ENCODE measurements at regions not wholly inside any gene's neighbourhood (a gene's known extent, or its start where the extent isn't known, plus 50 kb on each side); places are given as distances from the start of the nearest gene placed in this dataset.

- H3K4me1 Mint-ChIP-seq (ENCODE audit: unreplicated experiment): peaks cover 24% of the 10 kb centered on the region
- no peak for DNase-seq (ENCODE audit: extremely low spot score, unreplicated experiment)
- no peaks in the 10 kb centered on the region for H3K9me3 Mint-ChIP-seq
- H3K27me3 Mint-ChIP-seq: peaks cover 59% of the 10 kb centered on the region
- H3K4me3 Mint-ChIP-seq: peak overlapping the region; percentile 67
- no peak overlapping the region for H3K27ac Mint-ChIP-seq
- TF ChIP-seq CTCF (conservative IDR thresholded peaks at IDR 0.05): no peak
- H3K36me3 Mint-ChIP-seq: no peaks in the 10 kb centered on the region
These were observed 119.9 kb upstream of the TEX51 start for GRCh38 chr2:126778561-126779501.

GRCh38 chr2:126781206-126781605, 117.5 kb upstream of the TEX51 start:
- Mint-ChIP-seq H3K27me3 (peaks cover 46% of the 10 kb centered on the region), H3K9me3 (no peaks in the 10 kb centered on the region)
- no peak for DNase-seq (ENCODE audit: extremely low spot score, unreplicated experiment)

GRCh38 chr2:126781806-126782205, 116.9 kb upstream of the TEX51 start:
- peaks cover 46% of the 10 kb centered on the region for H3K27me3 Mint-ChIP-seq

More at GRCh38 chr2:126781206-126781605, 117.5 kb upstream of the TEX51 start:
- H3K4me3 Mint-ChIP-seq: no peak overlapping the region
- H3K36me3 Mint-ChIP-seq: no peaks in the 10 kb centered on the region
- no peak overlapping the region for H3K27ac Mint-ChIP-seq
- peaks cover 15% of the 10 kb centered on the region for H3K4me1 Mint-ChIP-seq (ENCODE audit: unreplicated experiment)
- no peak for TF ChIP-seq CTCF (conservative IDR thresholded peaks at IDR 0.05)

GRCh38 chr2:126782648-126783047, 116.0 kb upstream of the TEX51 start:
- Mint-ChIP-seq H3K36me3 (no peaks in the 10 kb centered on the region), H3K4me1 (ENCODE audit: unreplicated experiment) (peaks cover 10% of the 10 kb centered on the region)

More at GRCh38 chr2:126781806-126782205, 116.9 kb upstream of the TEX51 start:
- DNase-seq (ENCODE audit: extremely low spot score, unreplicated experiment): no peak
- Mint-ChIP-seq H3K9me3 (no peaks in the 10 kb centered on the region), H3K4me1 (ENCODE audit: unreplicated experiment) (peaks cover 15% of the 10 kb centered on the region), H3K36me3 (no peaks in the 10 kb centered on the region), H3K27ac (peak overlapping the region; percentile 22), H3K4me3 (no peak overlapping the region)
- no peak for TF ChIP-seq CTCF (conservative IDR thresholded peaks at IDR 0.05)

GRCh38 chr2:126783341-126783740, 115.3 kb upstream of the TEX51 start:
- H3K36me3 Mint-ChIP-seq: no peaks in the 10 kb centered on the region

More at GRCh38 chr2:126782648-126783047, 116.0 kb upstream of the TEX51 start:
- no peak for DNase-seq (ENCODE audit: extremely low spot score, unreplicated experiment)
- Mint-ChIP-seq H3K9me3 (no peaks in the 10 kb centered on the region), H3K4me3 (no peak overlapping the region), H3K27ac (no peak overlapping the region), H3K27me3 (peaks cover 42% of the 10 kb centered on the region)
- TF ChIP-seq CTCF (conservative IDR thresholded peaks at IDR 0.05): no peak

More at GRCh38 chr2:126783341-126783740, 115.3 kb upstream of the TEX51 start:
- Mint-ChIP-seq H3K9me3 (no peaks in the 10 kb centered on the region), H3K27ac (no peak overlapping the region), H3K27me3 (peaks cover 39% of the 10 kb centered on the region), H3K4me1 (ENCODE audit: unreplicated experiment) (peaks cover 7% of the 10 kb centered on the region), H3K4me3 (no peak overlapping the region)
- DNase-seq (ENCODE audit: extremely low spot score, unreplicated experiment): no peak
- no peak for TF ChIP-seq CTCF (conservative IDR thresholded peaks at IDR 0.05)
